Right atrium auricular region (tissue), 2 donors: ENCODE measurements at regions not wholly inside any gene's neighbourhood (a gene's known extent, or its start where the extent isn't known, plus 50 kb on each side); places are given as distances from the start of the nearest gene placed in this dataset.

Experiments used
- DNase-seq: peaks from one replicate; pipeline ENCODE4 v3.0.0-alpha.2; 2019; ENCODE audit warnings: low spot score
- H3K27ac ChIP-seq, 2 donors: fragments of 200-600 bp; sonication (generic); 1 replicate in 1 of 2; 2 replicates in 1 of 2; pipeline ENCODE4 v1.5.1; 2016 to 2019
- H3K27me3 ChIP-seq, 2 donors: fragments of 200-600 bp; sonication (generic); one replicate each; pipeline versions ENCODE4 v1.5.1 to v1.6.0; 2017 to 2019
- H3K36me3 ChIP-seq: fragments of 200-600 bp; sonication (generic); one replicate; pipeline ENCODE4 v1.5.1; 2016
- H3K4me1 ChIP-seq, 2 donors: fragments of 200-600 bp; sonication (generic); one replicate each; pipeline versions ENCODE4 v1.5.1 to v1.6.0; 2017 to 2019
- H3K4me3 ChIP-seq, 2 donors: fragments of 200-600 bp; sonication (generic); 1 replicate in 1 of 2; 2 replicates in 1 of 2; pipeline ENCODE4 v1.5.1; 2017 to 2019; ENCODE audit warnings: mild to moderate bottlenecking in 1 of 2, moderate library complexity in 1 of 2
- H3K9me3 ChIP-seq, 2 donors: fragments of 200-600 bp; sonication (generic); one replicate each; pipeline ENCODE4 v1.5.1; 2019
- CTCF ChIP-seq, 2 donors: fragments of 200-600 bp; sonication (generic); IDR thresholded peaks; one replicate each; pipeline ENCODE4 v1.5.1; 2019; ENCODE audit warnings: antibody characterized with exemption in 2 of 2

- no peak overlapping the region for H3K27ac ChIP-seq
- peaks cover 0 to 5% of the 10 kb centered on the region in 2 donors for H3K9me3 ChIP-seq
- no peak for TF ChIP-seq CTCF (IDR thresholded peaks at IDR 0.05)
- no peak for DNase-seq
- H3K27me3 ChIP-seq, result no peaks in the 10 kb centered on the region
- no peaks in the 10 kb centered on the region for H3K36me3 ChIP-seq
- H3K4me1 ChIP-seq, result peaks cover 0 to 22% of the 10 kb centered on the region in 2 donors
- no peak overlapping the region for H3K4me3 ChIP-seq
Observed at GRCh38 chr12:124704619-124705018, 137.2 kb upstream of the NCOR2 start.

GRCh38 chr12:124703856-124704255, 136.4 kb upstream of the NCOR2 start:
- no peak for DNase-seq
- no peak for TF ChIP-seq CTCF (IDR thresholded peaks at IDR 0.05)
- Histone ChIP-seq H3K27ac (no peak overlapping the region), H3K9me3 (peaks cover 0 to 5% of the 10 kb centered on the region in 2 donors), H3K36me3 (no peaks in the 10 kb centered on the region), H3K27me3 (no peaks in the 10 kb centered on the region), H3K4me1 (peaks cover 0 to 29% of the 10 kb centered on the region in 2 donors), H3K4me3 (no peak overlapping the region)

GRCh38 chr12:124702736-124703135, 135.3 kb upstream of the NCOR2 start:
- Histone ChIP-seq H3K27me3 (no peaks in the 10 kb centered on the region), H3K4me1 (peaks cover 0 to 32% of the 10 kb centered on the region in 2 donors), H3K27ac (no peak overlapping the region), H3K4me3 (no peak overlapping the region), H3K36me3 (no peaks in the 10 kb centered on the region), H3K9me3 (peaks cover 0 to under 1% of the 10 kb centered on the region in 2 donors)
- TF ChIP-seq CTCF (IDR thresholded peaks at IDR 0.05), result no peak
- DNase-seq, result no peak

- Histone ChIP-seq H3K4me3 (no peak overlapping the region), H3K9me3 (no peaks in the 10 kb centered on the region)
- DNase-seq, result no peak
Observed at GRCh38 chr12:124700810-124701592, 133.6 kb upstream of the NCOR2 start.

GRCh38 chr12:124699909-124700308, 132.5 kb upstream of the NCOR2 start:
- Histone ChIP-seq H3K4me3 (no peak overlapping the region), H3K9me3 (no peaks in the 10 kb centered on the region), H3K27ac (peak overlapping the region; percentile 70 to 71), H3K4me1 (peaks cover 0 to 49% of the 10 kb centered on the region in 2 donors), H3K27me3 (no peaks in the 10 kb centered on the region), H3K36me3 (no peaks in the 10 kb centered on the region)
- no peak for TF ChIP-seq CTCF (IDR thresholded peaks at IDR 0.05)
- DNase-seq, result no peak

More at GRCh38 chr12:124700810-124701592, 133.6 kb upstream of the NCOR2 start:
- no peak for TF ChIP-seq CTCF (IDR thresholded peaks at IDR 0.05)
- peak overlapping the region; percentile 70 to 71 for H3K27ac ChIP-seq
- peaks cover 0 to 43% of the 10 kb centered on the region in 2 donors for H3K4me1 ChIP-seq
- H3K36me3 ChIP-seq, result no peaks in the 10 kb centered on the region
- H3K27me3 ChIP-seq, result no peaks in the 10 kb centered on the region

- H3K4me1 ChIP-seq, result peaks cover 0 to 54% of the 10 kb centered on the region in 2 donors
- no peak for TF ChIP-seq CTCF (IDR thresholded peaks at IDR 0.05)
- DNase-seq, result no peak
Observed at GRCh38 chr12:124698998-124699305, 131.5 kb upstream of the NCOR2 start.

More at GRCh38 chr12:124698998-124699305, 131.5 kb upstream of the NCOR2 start:
- H3K27me3 ChIP-seq, result no peaks in the 10 kb centered on the region
- no peak overlapping the region for H3K4me3 ChIP-seq
- H3K27ac ChIP-seq, result peak overlapping the region; percentile 70
- no peaks in the 10 kb centered on the region for H3K9me3 ChIP-seq
- H3K36me3 ChIP-seq, result no peaks in the 10 kb centered on the region
